Activated gamma-delta T cell treated with anti-CD3 and anti-CD28 coated beads, Interleukin-2, amount 50 U/mL, for 16 hours (primary cell): ENCODE measurements at regions not wholly inside any gene's neighbourhood (a gene's known extent, or its start where the extent isn't known, plus 50 kb on each side); places are given as distances from the start of the nearest gene placed in this dataset.
"Not testable (repeated sequence)": the region's sequence is repeated elsewhere in the genome, so short reads cannot be mapped to it uniquely, and the experiment has no call there.

ENCODE experiments used
- DNase-seq: peaks from one replicate; pipeline ENCODE4 v3.0.0-alpha.2; 2020; ENCODE audit warnings: low read depth

GRCh38 chrX:63466690-63467089, 115.6 kb upstream of the SPIN4 start:
- no peak for DNase-seq

GRCh38 chrX:63458981-63459380, 107.8 kb upstream of the SPIN4 start:
- DNase-seq: no peak

- no peak for DNase-seq
Measured at GRCh38 chrX:63453571-63453970, 102.4 kb upstream of the SPIN4 start.

GRCh38 chrX:63441717-63442116, 90.6 kb upstream of the SPIN4 start:
- no peak for DNase-seq

GRCh38 chrX:63439580-63439979, 88.4 kb upstream of the SPIN4 start:
- no peak for DNase-seq

- DNase-seq: no peak
Measured at GRCh38 chrX:63436865-63437264, 85.7 kb upstream of the SPIN4 start.

- DNase-seq: no peak
Measured at GRCh38 chrX:63434665-63435064, 83.5 kb upstream of the SPIN4 start.

GRCh38 chrX:63434206-63434605, 83.1 kb upstream of the SPIN4 start:
- no peak for DNase-seq

- DNase-seq: no peak
Measured at GRCh38 chrX:63430026-63430425, 78.9 kb upstream of the SPIN4 start.

GRCh38 chrX:63428348-63428747, 77.2 kb upstream of the SPIN4 start:
- no peak for DNase-seq

GRCh38 chrX:63426519-63426918, 75.4 kb upstream of the SPIN4 start:
- DNase-seq: no peak

GRCh38 chrX:63424063-63424462, 72.9 kb upstream of the SPIN4 start:
- no peak for DNase-seq

- DNase-seq: no peak
Measured at GRCh38 chrX:63421411-63421810, 70.3 kb upstream of the SPIN4 start.

GRCh38 chrX:63418211-63418610, 67.1 kb upstream of the SPIN4 start:
- DNase-seq: no peak

- DNase-seq: no peak
Measured at GRCh38 chrX:63417649-63418048, 66.5 kb upstream of the SPIN4 start.

GRCh38 chrX:63409934-63410333, 58.8 kb upstream of the SPIN4 start:
- DNase-seq: not testable (repeated sequence)

GRCh38 chrX:63408050-63408449, 56.9 kb upstream of the SPIN4 start:
- DNase-seq: no peak

GRCh38 chrX:63404332-63404731, 53.2 kb upstream of the SPIN4 start:
- DNase-seq: no peak

- no peak for DNase-seq
Measured at GRCh38 chrX:63402106-63402505, 51.0 kb upstream of the SPIN4 start.
